GM13976 (cell line): ENCODE measurements at regions not wholly inside any gene's neighbourhood (a gene's known extent, or its start where the extent isn't known, plus 50 kb on each side); places are given as distances from the start of the nearest gene placed in this dataset.

Source experiments
- DNase-seq: peaks from one replicate; pipeline ENCODE4 v3.0.0; 2012; ENCODE audit warnings: low spot score
- in situ Hi-C: fragments of 300-500 bp; cut with MboI; formaldehyde crosslinking; loops from one replicate; pipeline ENCODE4 v1.12.0; 2022; ENCODE audit warnings: low sequenced_read_pairs, mixed read lengths, inconsistent platforms; ENCODE audit not compliant: unreplicated experiment
- TF ChIP-seq, protein P1 (sequence below): IDR thresholded peaks from 2 replicates; pipeline ENCODE4 v1.5.1; 2012; ENCODE audit warnings: borderline replicate concordance, mild to moderate bottlenecking; ENCODE audit not compliant: insufficient read depth; ENCODE audit errors: extremely low read depth, missing control alignments, control extremely low read depth

GRCh38 chr3:117476572-117476971 is 767.0 kb downstream of the TUSC7 start:
- TF ChIP-seq, protein P1, sequence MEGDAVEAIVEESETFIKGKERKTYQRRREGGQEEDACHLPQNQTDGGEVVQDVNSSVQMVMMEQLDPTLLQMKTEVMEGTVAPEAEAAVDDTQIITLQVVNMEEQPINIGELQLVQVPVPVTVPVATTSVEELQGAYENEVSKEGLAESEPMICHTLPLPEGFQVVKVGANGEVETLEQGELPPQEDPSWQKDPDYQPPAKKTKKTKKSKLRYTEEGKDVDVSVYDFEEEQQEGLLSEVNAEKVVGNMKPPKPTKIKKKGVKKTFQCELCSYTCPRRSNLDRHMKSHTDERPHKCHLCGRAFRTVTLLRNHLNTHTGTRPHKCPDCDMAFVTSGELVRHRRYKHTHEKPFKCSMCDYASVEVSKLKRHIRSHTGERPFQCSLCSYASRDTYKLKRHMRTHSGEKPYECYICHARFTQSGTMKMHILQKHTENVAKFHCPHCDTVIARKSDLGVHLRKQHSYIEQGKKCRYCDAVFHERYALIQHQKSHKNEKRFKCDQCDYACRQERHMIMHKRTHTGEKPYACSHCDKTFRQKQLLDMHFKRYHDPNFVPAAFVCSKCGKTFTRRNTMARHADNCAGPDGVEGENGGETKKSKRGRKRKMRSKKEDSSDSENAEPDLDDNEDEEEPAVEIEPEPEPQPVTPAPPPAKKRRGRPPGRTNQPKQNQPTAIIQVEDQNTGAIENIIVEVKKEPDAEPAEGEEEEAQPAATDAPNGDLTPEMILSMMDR, result no peak
- DNase-seq, result no peak
- in situ Hi-C loops, result no loop called here

DNA sequence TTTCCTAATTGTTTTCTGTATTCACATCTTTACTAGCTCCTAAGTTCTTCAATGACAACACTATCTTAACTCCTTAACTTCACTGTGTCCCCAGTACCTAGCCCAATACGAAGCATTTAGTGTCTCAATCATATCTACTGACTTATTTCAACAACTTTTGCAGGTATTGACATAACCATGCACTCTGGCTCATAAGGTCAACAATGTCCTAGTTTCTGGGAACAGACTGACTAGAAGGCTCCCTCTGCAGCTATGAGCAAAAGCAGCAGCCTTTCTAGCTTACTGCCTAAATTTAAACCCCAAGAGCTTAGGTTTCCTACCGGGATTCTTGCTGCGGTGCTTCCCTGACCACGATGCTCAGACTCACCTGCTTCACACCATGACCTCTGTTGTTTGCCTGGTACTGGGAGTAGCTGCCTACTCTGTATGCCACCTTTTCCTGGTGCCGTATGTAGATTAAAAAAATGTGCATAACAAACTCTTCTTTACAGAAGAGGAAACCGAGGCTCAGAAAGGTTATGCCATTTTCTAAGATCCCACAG is 767.7 kb downstream of the TUSC7 start:
- TF ChIP-seq, protein P1, result no peak
- no peak for DNase-seq
- in situ Hi-C loops, result no loop called here

- in situ Hi-C loops, result no loop called here
Observed at GRCh38 chr3:117479095-117479494, 769.5 kb downstream of the TUSC7 start.

DNA sequence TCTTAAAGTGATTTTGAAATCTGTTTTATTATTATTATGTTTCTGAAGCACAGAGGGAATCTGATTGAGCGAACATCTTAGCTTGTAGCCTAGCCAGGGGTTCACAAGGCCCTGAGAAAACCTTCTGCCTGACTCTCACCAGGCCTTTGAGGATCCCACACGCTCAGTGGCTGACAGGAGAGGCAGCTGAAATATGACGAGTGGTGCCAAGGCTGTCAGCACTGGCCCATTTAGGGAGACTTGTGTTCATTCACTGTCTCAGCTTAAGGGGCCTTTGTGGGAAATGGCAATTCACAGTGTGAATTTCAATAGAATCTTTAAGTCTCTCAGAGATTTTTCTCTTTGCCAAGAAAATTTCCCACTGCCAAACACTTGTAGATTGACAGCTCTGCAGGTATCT is 770.9 kb downstream of the TUSC7 start:
- no peak for DNase-seq
- in situ Hi-C loops, result no loop called here
- TF ChIP-seq, protein P1, result no peak

More at GRCh38 chr3:117479095-117479494, 769.5 kb downstream of the TUSC7 start:
- TF ChIP-seq, protein P1, result no peak
- DNase-seq, result no peak

GRCh38 chr3:117480972-117481371 is 771.4 kb downstream of the TUSC7 start:
- no peak for DNase-seq
- TF ChIP-seq, protein P1, result no peak
- in situ Hi-C loops, result no loop called here

- in situ Hi-C loops, result no loop called here
- TF ChIP-seq, protein P1, result no peak
- DNase-seq, result no peak
Observed at GRCh38 chr3:117483839-117484238, 774.3 kb downstream of the TUSC7 start.
